Endothelial cell of hepatic sinusoid (primary cell): ENCODE measurements at regions not wholly inside any gene's neighbourhood (a gene's known extent, or its start where the extent isn't known, plus 50 kb on each side); places are given as distances from the start of the nearest gene placed in this dataset.
"Not testable (repeated sequence)": the region's sequence is repeated elsewhere in the genome, so short reads cannot be mapped to it uniquely, and the experiment has no call there.

Experiments used
- in situ Hi-C: cut with HindIII; loops from 2 replicates; pipeline ENCODE4 v1.10.0; 2017; ENCODE audit warnings: low sequenced_read_pairs

DNA sequence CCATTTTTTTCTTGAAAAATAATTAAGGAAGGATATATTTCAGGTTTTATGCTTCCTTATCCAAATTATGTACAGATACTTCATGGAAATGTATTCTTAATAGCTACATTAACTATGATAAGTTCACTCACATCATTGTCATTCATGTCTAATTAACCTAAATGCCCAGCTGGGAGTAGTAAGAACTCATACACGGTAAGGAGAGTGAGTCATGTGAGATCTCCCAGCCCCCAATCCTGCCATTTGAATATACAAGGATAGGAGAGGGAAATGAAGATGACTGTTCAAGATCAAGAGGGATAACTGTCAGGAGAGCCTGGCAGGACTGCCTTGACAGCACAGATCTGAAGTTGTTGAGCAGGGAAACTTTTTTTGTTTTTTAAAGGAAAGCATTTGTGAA, 343.4 kb upstream of the USP15 start:
- in situ Hi-C loops, result no loop called here

DNA sequence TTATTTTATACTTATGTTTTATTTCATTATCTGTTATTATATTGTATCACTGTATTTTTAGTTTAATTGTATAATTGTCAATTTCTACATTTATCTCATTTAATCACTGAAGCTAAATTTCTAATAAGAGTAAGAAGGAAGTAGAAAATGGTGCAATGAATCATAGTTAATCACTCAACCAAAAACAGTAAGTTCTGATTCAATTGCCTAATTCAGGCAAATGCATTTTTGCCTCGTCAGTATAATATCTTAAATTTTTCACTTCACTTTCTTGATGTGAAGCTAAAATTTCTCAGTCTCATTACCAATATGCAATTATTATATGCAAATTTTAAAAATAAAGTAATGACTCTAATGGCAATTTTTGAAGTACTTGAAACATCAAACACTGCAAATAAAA, 340.5 kb upstream of the USP15 start:
- in situ Hi-C loops, result no loop called here

DNA sequence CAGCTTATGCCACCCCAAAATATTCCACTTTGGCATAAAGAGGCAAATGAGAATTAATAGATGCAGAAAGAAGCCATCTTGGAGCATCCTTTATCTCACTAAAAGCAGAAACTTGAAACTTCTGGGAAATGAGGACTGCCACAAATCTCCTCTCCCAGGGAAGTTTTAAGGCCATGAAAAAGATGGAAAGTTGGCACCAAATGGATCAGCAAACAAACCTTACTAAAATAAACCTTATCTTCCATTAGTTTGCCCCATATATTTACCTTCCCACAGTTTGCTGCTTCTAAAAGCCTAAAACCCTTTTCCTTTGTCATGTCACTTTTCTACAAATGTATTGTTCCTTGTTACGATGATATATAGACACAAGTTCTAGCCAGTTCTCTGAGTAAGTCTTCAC, 340.0 kb upstream of the USP15 start:
- in situ Hi-C loops, result no loop called here

DNA sequence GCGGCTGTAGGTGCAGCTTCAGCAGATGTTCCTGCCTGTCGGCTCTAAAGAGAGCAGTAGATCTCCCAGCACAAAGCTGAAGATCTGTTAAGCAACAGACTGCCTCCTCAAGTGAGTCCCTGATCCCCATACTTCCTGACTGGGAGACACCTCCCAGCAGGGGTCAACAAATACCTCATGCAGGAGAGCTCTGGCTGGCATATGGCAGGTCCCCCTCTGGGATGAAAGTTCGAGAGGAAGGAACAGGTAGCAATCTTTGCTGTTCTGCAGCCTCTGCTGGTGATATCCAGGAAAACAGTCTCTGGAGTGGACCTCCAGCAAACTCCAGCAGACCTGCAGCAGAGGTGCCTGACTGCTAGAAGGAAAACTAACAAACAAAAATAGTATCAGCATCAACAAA, 337.1 kb upstream of the USP15 start:
- in situ Hi-C loops, result no loop called here

DNA sequence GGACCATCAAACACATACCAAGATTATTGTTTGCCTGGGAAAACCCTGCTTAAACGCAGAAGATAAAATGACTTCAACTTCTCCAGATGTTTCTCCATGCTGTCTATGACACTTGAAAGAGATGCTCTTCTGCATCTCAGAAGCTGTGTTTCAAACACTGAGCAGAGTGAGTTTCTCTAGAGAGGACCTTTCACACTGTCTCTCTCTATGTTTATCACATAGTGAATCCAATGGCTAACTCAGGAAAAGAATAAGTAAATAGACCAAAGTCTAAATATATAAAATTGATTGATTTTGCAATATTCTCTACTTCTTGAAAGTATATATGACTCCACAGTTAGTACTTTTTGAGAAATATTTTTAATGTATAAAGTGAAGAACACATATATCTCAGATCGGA, 325.6 kb upstream of the USP15 start:
- in situ Hi-C loops, result no loop called here

DNA sequence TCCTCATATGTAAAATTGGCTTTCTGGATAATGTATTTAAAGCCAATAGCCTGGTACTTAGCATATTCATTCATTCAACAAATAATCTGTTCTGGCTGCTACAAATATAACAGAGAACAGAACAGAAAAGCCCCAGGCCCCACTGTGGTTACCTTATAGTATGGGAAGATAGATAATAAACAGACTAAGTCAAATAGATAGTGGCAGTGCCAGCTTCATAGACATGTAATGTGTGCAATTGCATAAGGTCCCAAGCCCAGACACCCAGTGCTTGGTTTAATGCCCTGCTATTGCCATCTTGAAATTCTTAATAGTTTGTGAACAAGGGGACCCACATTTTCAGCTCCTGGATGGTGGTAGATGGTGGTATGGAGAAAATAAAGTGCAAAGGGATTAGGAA, 320.2 kb upstream of the USP15 start:
- in situ Hi-C loops, result no loop called here

DNA sequence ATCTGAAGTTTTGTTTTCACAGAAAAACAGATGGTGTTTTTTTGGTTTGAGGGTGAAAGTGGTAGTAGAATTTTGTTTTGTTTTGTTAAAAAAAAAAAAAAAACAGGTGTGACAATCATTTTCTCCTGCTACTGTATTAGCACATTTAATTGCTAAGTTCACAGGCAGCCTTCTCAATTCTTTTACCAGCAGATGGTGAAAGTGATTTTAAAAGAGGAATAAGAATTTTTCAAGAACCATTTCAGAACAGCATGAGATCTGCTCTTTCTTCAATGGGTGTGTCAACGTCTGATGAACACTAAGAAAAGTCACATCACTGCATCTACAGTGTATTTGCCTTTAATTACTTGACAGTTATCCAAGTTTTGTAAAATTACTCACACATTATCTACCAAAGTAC, 303.7 kb upstream of the USP15 start:
- in situ Hi-C loops, result no loop called here

DNA sequence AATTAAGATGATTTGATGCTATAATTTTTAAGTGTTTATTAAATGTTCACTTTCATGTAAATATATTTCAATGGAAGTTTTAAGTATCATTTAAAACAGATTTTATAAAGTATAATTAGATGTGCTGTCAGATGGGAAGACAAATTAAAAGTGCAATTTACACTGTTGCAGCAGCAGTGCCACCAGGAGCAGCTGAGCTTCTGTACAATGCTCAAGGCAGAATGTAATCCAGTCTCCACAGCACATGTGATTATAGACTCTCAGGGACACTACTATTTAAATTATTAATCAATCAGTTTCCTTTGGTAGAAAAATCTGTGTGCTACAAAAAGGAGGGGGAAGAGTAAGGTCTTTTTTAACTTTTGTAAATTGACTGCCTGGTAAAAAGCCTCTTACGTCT, 285.7 kb upstream of the USP15 start:
- in situ Hi-C loops, result no loop called here

DNA sequence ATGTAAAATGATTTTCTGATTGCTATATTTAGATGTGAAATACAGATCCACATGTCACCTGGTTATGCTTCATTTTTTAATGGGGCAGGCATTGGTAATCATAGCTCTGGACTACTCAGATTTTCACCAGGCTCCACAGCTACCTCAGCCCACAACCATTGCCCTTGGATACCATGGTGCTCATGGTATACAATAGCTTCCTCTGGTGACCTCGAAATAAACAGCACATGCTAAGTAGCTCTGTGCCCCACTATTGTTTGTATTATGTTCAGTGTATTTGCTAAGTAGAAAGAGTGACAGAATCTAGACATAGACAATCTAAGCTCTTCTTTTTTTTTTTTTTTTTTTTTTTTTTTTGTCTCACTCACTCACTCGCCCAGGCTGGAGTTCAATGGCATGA, 274.4 kb upstream of the USP15 start:
- in situ Hi-C loops, result loop anchor here (10.0 kb wide), 1 partner anchor 199 kb away; no protein-coding TSS in a partner anchor

DNA sequence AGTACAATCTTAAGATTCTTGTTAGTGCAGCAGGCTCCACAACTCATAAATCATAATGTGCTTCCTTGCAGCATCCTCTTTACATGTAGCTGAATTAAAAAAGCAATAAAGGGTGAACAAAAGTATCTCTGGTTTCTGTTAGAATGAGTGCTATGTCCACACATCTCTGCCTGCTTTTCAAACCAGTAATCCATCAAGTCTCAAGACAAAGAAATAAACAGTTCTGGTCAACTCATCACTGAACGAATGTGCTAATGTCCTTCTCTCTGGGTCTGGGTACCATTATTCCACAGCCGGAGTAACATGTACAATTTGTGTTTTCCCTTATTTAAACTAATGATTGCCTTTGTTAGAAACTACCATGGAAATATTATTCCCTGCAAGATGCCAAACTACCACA, 273.0 kb upstream of the USP15 start:
- in situ Hi-C loops, result loop anchor here (10.0 kb wide), 1 partner anchor 198 kb away; no protein-coding TSS in a partner anchor

DNA sequence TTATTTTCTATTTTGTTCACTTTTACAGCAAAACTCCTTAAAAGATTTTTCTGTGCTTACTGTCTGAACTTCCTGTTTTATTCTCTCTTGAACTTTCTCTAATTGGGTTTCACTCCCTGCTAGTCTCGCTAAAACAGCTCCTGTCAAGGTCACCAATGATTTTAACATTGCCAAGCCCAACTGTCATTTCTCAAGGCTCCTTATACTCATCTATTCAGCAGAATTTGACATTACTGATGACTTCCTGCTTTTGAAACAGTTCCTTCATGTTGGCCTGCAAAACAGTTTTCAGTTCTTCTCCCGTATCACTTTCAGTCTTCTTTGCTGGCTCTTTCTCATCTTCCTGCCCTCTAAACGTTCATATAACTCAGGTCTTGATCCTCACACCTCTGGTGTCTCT, 268.5 kb upstream of the USP15 start:
- in situ Hi-C loops, result no loop called here

DNA sequence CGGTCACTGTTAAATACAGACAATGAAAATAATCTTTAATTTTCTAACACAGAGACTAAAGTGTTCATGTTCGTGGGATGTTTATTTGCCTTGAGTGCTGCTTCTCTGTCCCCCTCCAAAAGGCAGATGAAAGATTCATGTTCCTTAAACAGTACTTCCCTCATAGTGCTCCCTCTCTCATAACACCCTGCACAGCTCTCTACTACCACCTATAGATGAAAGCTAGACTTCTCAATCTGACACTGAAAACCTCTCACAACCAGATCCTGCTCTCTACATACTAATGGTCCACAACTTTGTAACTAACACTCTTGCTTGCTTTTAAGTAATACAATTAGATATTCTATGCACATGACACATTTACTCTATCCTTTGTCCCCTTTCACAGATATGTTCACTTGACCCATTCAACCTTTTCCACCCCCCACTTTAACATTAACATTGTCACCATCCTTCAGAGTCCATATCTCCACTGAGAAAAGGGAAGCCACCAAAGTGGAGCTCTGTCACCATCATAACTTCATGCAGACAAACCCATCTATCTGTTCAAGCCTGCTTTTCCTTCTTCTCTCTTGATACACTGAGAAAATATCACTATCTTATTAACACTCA, 266.4 kb upstream of the USP15 start:
- in situ Hi-C loops, result no loop called here

DNA sequence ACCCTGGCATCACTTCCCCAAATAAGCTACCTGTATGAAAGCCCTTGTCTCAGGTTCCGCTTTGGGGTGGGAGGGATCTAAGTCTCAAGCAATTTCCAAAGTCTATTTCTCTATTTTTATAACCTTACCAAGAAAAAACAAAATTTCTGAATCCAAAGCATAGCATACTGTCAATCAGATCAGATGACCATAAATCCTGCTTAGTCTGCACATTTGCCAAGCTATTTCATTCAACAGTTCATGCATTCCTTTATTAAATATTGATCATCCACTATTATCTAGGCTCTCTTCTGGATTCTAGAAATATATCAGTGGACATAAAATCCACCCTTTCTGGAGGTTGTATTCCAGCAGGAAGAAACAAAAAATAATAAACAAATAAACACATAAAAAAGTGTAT, 263.5 kb upstream of the USP15 start:
- in situ Hi-C loops, result no loop called here

DNA sequence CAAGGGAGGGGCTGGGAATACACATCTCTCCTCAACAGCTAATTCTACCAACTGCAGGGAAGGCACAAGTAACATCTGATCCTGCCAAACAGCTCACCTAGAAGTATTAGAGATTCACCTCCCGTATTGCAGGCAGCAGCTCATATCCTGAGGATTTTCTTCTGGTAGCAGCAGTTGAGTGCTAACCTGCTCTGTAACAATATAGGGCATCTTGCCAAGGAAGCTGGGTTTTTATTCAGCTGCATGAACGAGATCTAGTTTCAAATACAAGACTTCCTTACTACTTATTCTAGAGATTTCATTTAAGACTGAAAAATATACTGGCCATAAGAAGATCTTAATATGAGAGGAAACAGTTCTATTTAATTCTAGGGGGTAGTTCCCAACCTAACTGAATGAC, 261.4 kb upstream of the USP15 start:
- in situ Hi-C loops, result no loop called here

DNA sequence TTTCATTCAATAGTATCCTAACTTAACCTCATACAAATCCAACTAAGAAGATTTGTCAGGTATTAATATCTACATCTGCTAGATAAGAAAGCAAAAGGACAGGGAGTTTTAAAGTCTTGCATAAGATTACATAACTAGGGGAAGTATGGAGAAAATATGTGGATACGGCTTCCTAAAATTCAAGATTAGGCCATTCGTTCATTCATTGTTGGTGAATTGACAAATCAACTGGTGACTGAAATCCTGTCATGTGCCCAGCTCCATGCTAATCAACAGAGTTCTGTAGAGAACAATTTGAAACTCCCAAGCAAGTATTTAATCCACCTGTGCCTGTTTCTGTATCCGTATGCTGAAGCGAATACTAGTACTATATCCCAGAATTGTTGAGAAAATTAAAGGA, 260.9 kb upstream of the USP15 start:
- in situ Hi-C loops, result no loop called here

DNA sequence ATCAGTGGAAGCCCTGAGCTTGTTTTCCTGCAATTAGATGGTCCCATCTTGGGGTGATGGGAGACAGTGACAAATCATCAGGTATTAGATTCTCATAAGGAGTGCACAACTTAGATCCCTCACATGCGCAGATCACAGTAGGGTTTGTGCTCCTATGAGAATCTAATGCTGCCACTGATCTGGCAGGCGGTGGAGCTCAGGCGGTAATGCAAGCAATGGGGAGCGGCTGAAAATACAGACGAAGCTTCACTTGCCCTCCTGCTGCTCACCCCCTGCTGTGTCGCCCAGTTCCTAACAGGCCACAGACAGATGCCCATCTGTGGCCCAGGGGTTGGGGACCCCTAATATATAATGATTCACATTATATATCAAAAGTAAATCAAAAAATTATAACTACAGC, 258.8 kb upstream of the USP15 start:
- in situ Hi-C loops, result no loop called here

DNA sequence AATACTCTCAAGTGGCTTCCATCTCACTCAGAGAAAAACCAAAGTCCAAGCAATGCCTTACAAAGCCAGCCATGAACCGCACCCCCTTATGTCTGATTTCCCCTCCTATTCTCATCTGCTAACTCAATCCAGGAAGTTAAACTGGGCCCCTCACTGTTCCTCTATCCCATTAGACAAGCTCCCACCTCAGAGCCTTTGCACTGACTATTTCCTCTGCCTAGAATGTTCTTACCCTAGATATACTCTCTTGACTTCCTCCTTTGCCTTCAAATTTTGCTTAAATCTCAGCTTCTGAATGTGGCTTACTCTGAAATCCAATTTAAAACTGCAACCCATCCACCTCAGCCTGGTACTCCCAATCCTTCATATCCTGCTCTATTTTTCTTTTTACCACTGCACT, 257.0 kb upstream of the USP15 start:
- in situ Hi-C loops, result no loop called here

DNA sequence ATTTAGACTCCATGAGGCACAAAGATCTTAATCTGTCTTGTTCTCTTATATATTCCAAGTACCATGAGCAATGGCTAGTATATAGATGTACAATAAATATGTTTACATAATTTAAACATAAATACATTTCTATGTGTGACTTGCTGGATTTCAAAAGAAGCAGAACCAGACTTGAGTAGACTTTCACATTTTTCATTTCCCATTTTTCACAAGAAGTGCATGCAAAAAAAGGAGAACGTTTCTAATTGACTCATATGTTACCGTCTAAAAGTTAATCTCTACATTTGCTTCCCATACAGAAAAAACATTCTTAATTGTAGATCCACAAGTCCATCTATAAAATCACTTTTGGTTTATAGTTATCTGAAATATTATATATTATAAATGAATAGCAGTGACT, 256.5 kb upstream of the USP15 start:
- in situ Hi-C loops, result no loop called here

DNA sequence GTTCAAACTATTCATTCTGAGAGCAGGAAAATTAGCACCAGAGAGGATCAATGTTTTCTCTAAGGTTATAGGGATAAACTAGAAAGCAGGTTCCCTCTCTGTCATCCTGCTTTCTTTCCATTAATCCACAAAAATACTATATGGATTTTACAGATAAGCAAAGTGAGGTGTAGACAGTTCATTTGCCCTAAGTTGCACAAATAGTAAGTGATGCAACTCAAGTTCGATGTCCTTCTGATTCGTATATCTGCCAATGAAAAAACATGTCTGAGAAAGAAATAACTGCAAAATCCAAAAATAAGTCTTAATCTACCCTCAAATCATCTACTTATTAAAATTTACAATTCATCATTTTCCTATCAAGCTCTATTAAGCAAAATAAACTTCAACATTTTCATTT, 254.6 kb upstream of the USP15 start:
- in situ Hi-C loops, result no loop called here

DNA sequence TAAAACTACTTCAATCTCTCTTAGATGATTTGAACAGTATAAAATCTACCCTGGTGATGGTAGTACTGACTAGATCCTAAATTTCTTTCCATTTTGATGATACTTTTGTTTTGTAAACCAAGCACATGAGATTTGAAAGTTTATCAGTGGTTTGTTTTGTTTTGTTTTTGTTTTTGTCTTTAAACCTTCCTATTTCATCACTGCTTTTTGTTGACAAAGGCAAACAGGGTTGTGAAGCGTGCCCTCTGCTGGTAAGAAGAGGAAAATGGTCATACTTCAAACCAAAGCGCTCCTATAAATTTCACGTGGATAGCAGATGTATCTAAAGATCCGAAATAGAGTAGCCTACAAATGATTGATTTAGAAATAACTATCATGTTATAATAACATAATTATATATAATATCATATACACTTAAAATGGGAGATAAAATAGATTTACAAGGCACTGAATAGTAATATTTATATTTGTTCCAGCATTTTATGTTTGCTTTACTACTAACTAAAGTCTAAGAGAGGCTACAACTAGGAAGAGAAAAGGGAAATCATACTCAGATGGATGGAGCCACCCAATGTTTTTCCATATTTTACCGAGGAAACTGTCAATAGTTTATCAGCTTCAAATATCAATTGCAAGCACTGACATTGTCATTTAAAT, 254.0 kb upstream of the USP15 start:
- in situ Hi-C loops, result no loop called here

DNA sequence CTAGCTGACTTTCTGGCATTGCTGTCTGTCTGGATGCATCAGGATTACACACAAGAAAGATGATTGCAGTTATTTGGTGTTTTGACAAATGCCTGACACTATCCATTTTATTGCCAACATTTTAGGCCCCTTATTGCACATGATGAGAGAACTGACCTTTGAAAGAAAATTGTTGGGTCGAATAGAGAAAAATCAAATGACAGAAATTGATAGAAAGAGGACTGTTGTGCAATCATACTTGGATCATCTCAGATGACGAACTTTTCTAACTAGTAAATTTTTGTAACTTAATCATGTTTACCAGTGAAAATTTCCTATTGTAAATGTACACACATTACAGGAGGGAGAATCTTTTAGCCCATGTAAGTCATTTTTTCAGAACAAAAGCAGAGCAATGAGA, 251.5 kb upstream of the USP15 start:
- in situ Hi-C loops, result no loop called here

DNA sequence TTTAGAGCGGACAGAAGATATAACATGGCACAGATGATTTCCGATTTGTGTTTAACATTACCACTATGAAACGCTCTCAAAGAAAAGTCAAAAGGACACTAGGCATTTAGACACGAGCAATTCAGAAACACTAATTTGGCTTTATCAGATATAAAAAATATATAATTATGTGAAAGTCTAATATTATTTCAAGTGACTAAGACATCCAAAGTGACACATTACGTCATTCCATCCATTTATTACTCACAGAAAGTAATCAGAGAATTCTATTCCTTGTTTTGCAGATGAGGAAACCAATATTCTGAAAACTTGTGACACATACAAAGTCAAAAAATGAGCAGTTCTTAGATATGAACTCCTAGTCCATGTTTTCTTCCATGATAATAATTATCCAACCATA, 250.8 kb upstream of the USP15 start:
- in situ Hi-C loops, result no loop called here

DNA sequence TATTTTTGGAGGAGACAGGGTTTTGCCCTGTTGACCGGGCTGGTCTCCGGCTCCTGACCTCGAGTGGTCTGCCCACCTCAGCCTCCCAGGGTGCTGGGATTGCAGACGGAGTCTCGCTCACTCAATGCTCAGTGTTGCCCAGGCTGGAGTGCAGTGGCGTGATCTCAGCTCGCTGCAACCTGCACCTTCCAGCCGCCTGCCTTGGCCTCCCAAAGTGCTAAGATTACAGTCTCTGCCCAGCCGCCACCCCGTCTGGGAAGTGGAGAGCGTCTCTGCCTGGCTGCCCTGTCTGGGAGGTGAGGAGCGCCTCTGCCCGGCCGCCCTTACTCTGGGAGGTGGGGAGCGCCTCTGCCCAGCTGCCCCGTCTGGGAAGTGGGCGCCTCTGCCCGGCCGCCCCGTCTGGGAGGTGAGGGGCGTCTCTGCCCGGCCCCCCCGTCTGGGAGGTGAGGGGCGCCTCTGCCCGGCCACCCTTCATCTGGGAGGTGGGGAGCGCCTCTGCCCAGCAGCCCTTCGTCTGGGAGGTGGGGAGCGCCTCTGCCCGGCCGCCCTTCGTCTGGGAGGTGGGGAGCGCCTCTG, 249.8 kb upstream of the USP15 start:
- in situ Hi-C loops, result not testable (repeated sequence)
